ENCODE measurements at regions not wholly inside any gene's neighbourhood (a gene's known extent, or its start where the extent isn't known, plus 50 kb on each side); places are given as distances from the start of the nearest gene placed in this dataset.

DNA sequence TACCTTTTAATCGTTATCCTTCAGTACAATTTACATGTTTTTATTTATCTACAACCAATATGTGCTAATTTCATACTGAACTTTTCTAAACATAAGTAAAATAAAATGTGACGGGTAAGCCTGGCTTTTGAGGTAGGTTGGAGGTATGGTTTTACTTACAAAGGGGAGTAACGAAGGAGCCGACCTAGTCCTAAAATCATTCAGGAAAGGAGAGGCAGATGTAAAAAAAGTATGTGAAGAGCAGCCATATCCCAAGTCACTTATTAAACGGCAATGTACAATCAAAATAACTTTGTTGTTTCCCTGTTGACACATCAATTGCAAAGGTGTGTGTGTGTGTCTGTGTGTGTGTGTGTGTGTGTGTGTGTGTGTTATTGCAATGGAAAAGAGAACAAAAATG is 351.3 kb downstream of the CRPPA start:
- H3K27me3 ChIP-seq = no peaks in the 10 kb centered on the region
- intact Hi-C loops (cut with DNase I; ENCODE audit: low total_unique reads) = no loop called here
- no peak overlapping the region for H3K27ac ChIP-seq
- no peak overlapping the region for H3K4me3 ChIP-seq
- TF ChIP-seq, protein P1, sequence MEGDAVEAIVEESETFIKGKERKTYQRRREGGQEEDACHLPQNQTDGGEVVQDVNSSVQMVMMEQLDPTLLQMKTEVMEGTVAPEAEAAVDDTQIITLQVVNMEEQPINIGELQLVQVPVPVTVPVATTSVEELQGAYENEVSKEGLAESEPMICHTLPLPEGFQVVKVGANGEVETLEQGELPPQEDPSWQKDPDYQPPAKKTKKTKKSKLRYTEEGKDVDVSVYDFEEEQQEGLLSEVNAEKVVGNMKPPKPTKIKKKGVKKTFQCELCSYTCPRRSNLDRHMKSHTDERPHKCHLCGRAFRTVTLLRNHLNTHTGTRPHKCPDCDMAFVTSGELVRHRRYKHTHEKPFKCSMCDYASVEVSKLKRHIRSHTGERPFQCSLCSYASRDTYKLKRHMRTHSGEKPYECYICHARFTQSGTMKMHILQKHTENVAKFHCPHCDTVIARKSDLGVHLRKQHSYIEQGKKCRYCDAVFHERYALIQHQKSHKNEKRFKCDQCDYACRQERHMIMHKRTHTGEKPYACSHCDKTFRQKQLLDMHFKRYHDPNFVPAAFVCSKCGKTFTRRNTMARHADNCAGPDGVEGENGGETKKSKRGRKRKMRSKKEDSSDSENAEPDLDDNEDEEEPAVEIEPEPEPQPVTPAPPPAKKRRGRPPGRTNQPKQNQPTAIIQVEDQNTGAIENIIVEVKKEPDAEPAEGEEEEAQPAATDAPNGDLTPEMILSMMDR (IDR thresholded peaks at IDR 0.05) = no peak
- TF ChIP-seq POLR2AphosphoS5 (IDR thresholded peaks at IDR 0.05) = no peak
- TF ChIP-seq POLR2A (IDR thresholded peaks at IDR 0.05) = no peak
- no peak for TF ChIP-seq EP300 (IDR thresholded peaks at IDR 0.05)
- H3K9me3 ChIP-seq = no peaks in the 10 kb centered on the region
- no peak for DNase-seq
- WGBS, 5 donors = 62 to 72% (median 64%) methylated on average over 5 of the region's 5 CpGs
- peaks cover 0 to 15% (median 4%) of the 10 kb centered on the region in 4 donors for H3K4me1 ChIP-seq
- H3K36me3 ChIP-seq = no peaks in the 10 kb centered on the region

DNA sequence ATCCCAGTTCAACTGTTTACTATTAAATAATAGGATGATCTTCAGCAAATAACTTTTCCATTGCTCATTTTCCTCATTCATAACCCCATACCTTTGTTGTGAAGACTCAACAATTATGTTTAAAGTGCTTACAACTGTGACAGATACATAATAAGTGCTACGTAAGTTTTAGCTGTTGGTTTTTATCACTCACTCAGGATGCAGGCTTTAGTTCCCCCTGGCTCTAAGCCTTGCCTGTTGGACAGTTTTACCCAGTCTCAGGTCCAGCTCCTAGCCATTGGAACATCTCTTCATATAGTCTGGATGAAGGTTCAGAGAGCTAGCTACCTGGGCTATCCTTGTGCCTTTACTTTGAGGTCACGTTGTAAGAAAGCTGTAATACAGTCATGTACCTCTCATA is 353.2 kb downstream of the CRPPA start:
- intact Hi-C loops (cut with DNase I; ENCODE audit: low total_unique reads) = no loop called here
- Histone ChIP-seq H3K9me3 (no peaks in the 10 kb centered on the region), H3K27me3 (no peaks in the 10 kb centered on the region), H3K36me3 (no peaks in the 10 kb centered on the region), H3K4me1 (peaks cover 0 to 17% (median 4%) of the 10 kb centered on the region in 4 donors), H3K4me3 (no peak overlapping the region), H3K27ac (no peak overlapping the region)
- WGBS, 5 donors = 80 to 88% (median 82%) methylated on average over 2 of the region's 2 CpGs
- no peak for DNase-seq
- TF ChIP-seq EP300 (IDR thresholded peaks at IDR 0.05) (no peak), POLR2A (IDR thresholded peaks at IDR 0.05) (no peak), POLR2AphosphoS5 (IDR thresholded peaks at IDR 0.05) (no peak)
- TF ChIP-seq, protein P1 (IDR thresholded peaks at IDR 0.05) = no peak

DNA sequence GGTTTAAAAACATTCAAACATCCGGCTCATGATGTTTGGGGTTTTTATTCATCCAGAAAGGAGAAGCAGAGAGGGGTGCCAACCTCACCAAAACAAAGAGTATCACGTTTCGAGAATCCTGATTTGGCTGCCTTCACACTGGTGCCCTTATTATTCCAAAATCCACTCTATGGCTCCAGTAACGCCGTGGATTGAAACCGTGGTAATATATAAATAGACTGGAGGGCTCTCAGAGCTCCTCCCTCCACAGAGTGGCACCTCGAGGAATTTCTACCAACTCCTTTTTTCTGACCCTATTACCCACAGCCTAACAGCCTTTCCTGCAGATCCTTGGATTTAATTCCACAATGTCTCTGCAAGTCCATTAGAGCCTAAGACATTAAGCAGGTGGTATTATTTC is 353.6 kb downstream of the CRPPA start:
- Histone ChIP-seq H3K9me3 (no peaks in the 10 kb centered on the region), H3K36me3 (no peaks in the 10 kb centered on the region), H3K27me3 (no peaks in the 10 kb centered on the region), H3K27ac (peak overlapping the region in 2 of 5 donors; percentile 21 to 40), H3K4me1 (peaks cover 0 to 19% (median 4%) of the 10 kb centered on the region in 4 donors), H3K4me3 (no peak overlapping the region)
- intact Hi-C loops (cut with DNase I; ENCODE audit: low total_unique reads) = no loop called here
- no peak for DNase-seq
- no peak for TF ChIP-seq POLR2AphosphoS5 (IDR thresholded peaks at IDR 0.05)
- TF ChIP-seq, protein P1 (IDR thresholded peaks at IDR 0.05) = no peak
- 22 to 48% (median 33%) methylated on average over 7 of the region's 7 CpGs for WGBS, 5 donors

DNA sequence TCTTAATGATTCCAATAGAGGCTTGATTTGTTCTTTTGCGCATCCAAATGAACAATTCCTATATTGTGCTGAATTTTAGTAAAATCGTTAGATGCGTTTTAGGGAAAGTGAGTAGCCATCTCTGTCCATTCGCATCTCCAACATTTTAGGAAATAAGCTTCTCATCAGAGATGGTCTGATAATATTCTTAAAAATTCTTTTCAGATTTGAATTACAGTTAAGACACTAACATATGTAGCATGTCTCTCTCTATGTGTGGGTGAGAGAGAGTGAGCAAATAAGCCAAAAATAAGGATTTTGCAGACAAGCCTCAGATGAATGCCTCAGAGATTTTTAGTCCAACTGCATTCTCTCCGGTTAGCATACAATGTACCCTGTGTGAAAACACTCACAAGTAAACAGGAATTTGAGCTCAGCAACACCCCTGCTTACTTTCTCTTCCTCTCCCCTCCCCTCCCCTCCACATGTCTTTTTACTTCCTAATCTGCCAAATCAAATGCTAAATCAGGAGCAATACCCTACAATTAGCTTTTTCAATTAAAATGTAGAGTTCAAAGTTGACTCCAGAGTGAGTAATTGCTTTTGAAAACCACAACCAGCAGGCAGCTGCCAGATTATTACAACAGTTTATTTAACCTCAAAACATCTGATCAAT is 354.4 kb downstream of the CRPPA start:
- intact Hi-C loops (cut with DNase I; ENCODE audit: low total_unique reads) = no loop called here
- Histone ChIP-seq H3K4me3 (no peak overlapping the region), H3K4me1 (peaks cover 0 to 27% (median 8%) of the 10 kb centered on the region in 4 donors), H3K27me3 (no peaks in the 10 kb centered on the region), H3K36me3 (no peaks in the 10 kb centered on the region), H3K9me3 (no peaks in the 10 kb centered on the region), H3K27ac (peak overlapping the region in 2 of 5 donors; percentile 21 to 40)
- 58 to 71% (median 69%) methylated on average over 5 of the region's 5 CpGs for WGBS, 5 donors
- DNase-seq = no peak
- TF ChIP-seq POLR2AphosphoS5 (IDR thresholded peaks at IDR 0.05) (no peak), POLR2A (IDR thresholded peaks at IDR 0.05) (no peak), EP300 (IDR thresholded peaks at IDR 0.05) (no peak)
- TF ChIP-seq, protein P1 (IDR thresholded peaks at IDR 0.05) = no peak
